HG03108 (cell line): ENCODE measurements at regions not wholly inside any gene's neighbourhood (a gene's known extent, or its start where the extent isn't known, plus 50 kb on each side); places are given as distances from the start of the nearest gene placed in this dataset.

Experiments used
- ATAC-seq: cut with Tn5 transposase; IDR thresholded peaks from one replicate; pipeline ENCODE4 v1.9.1; 2021; ENCODE audit warnings: moderate library complexity; ENCODE audit not compliant: unreplicated experiment

- no peak for ATAC-seq
These were observed 586.4 kb downstream of the HTR1A start for GRCh38 chr5:63375851-63376250.

- ATAC-seq: no peak
These were observed 588.2 kb downstream of the HTR1A start for GRCh38 chr5:63374085-63374484.

GRCh38 chr5:63351164-63351563, 611.1 kb downstream of the HTR1A start:
- no peak for ATAC-seq

- no peak for ATAC-seq
These were observed 615.8 kb downstream of the HTR1A start for GRCh38 chr5:63346451-63346850.

- no peak for ATAC-seq
These were observed 620.8 kb downstream of the HTR1A start for GRCh38 chr5:63341442-63341841.

GRCh38 chr5:63323926-63324325, 638.3 kb downstream of the HTR1A start:
- ATAC-seq: no peak

GRCh38 chr5:63314551-63314950, 647.7 kb downstream of the HTR1A start:
- ATAC-seq: no peak

- ATAC-seq: no peak
These were observed 651.6 kb downstream of the HTR1A start for GRCh38 chr5:63310644-63311043.

- no peak for ATAC-seq
These were observed 655.3 kb downstream of the HTR1A start for GRCh38 chr5:63306909-63307308.

- no peak for ATAC-seq
These were observed 668.9 kb downstream of the HTR1A start for GRCh38 chr5:63293317-63293716.

GRCh38 chr5:63286724-63287123, 675.5 kb downstream of the HTR1A start:
- ATAC-seq: no peak

- no peak for ATAC-seq
These were observed 684.8 kb downstream of the LRRC70 start for GRCh38 chr5:63263411-63263810.

GRCh38 chr5:63262185-63262981, 683.8 kb downstream of the LRRC70 start:
- ATAC-seq: no peak

GRCh38 chr5:63261695-63262094, 683.1 kb downstream of the LRRC70 start:
- no peak for ATAC-seq

GRCh38 chr5:63255594-63255993, 677.0 kb downstream of the LRRC70 start:
- ATAC-seq: no peak

GRCh38 chr5:63250939-63251338, 672.3 kb downstream of the LRRC70 start:
- ATAC-seq: no peak

GRCh38 chr5:63249960-63250359, 671.3 kb downstream of the LRRC70 start:
- ATAC-seq: no peak

- no peak for ATAC-seq
These were observed 669.0 kb downstream of the LRRC70 start for GRCh38 chr5:63247651-63248050.

GRCh38 chr5:63245271-63245670, 666.7 kb downstream of the LRRC70 start:
- ATAC-seq: no peak

- ATAC-seq: no peak
These were observed 661.6 kb downstream of the LRRC70 start for GRCh38 chr5:63240063-63240755.

- no peak for ATAC-seq
These were observed 655.3 kb downstream of the LRRC70 start for GRCh38 chr5:63233911-63234310.

GRCh38 chr5:63233361-63233760, 654.7 kb downstream of the LRRC70 start:
- no peak for ATAC-seq
